Erythroblast (primary cell): ENCODE measurements at regions not wholly inside any gene's neighbourhood (a gene's known extent, or its start where the extent isn't known, plus 50 kb on each side); places are given as distances from the start of the nearest gene placed in this dataset.
"Not testable (repeated sequence)": the region's sequence is repeated elsewhere in the genome, so short reads cannot be mapped to it uniquely, and the experiment has no call there.

Experiments
- DNase-seq, 2 experiments: peaks; one replicate each; lab custom pipeline; 2025; lab: John Stamatoyannopoulos, UW
- GATA1 ChIP-seq: IDR thresholded peaks from 2 replicates; pipeline ENCODE4 v1.6.1; 2011; ENCODE audit warnings: low read depth, mild to moderate bottlenecking, control low read depth, low read length, moderate library complexity
- POLR2A ChIP-seq: IDR thresholded peaks from 2 replicates; pipeline ENCODE4 v1.6.1; 2011; ENCODE audit warnings: mild to moderate bottlenecking, low read length

DNA sequence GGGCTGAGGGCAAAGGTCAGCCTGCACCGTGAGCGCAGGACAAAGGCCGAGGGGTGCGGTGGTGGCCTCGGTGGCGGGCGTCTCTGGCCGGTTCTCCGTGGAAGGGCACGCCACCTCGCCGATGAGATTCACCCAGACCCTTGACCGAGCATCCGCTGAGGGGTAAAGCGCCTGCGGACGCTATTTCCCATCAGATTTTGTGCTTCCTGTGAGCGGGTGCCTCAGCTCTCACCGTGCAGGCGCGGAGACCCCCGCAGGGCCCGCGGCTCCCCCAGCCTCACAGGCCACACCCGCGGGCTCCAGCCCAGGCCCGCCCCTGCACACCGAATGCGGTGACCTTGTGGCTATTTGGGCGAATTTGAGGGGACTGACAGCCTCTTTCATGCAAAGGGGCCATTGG is 348.0 kb downstream of the TEX29 start:
- TF ChIP-seq POLR2A: no peak
- TF ChIP-seq GATA1: no peak
- no peak for DNase-seq

DNA sequence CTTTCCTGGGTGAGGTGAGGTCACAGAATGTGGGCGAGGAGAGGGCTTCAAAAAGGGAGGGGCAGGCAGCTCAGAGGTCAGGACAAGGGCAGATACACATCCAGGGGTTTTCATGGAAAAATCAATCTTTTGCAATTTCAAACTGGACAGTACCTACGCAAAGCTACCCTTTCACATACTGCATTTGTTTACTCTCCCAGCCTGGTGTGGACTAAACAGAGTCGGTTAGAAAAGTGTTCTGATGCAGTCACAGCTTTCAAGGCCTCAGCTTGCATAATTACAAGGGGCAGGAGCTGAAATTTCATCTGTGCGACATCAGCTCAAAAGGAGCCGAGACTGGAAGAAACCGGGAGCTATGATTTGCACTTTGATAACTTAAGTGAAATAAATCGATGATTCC is 351.8 kb downstream of the TEX29 start:
- DNase-seq: not testable (repeated sequence)

DNA sequence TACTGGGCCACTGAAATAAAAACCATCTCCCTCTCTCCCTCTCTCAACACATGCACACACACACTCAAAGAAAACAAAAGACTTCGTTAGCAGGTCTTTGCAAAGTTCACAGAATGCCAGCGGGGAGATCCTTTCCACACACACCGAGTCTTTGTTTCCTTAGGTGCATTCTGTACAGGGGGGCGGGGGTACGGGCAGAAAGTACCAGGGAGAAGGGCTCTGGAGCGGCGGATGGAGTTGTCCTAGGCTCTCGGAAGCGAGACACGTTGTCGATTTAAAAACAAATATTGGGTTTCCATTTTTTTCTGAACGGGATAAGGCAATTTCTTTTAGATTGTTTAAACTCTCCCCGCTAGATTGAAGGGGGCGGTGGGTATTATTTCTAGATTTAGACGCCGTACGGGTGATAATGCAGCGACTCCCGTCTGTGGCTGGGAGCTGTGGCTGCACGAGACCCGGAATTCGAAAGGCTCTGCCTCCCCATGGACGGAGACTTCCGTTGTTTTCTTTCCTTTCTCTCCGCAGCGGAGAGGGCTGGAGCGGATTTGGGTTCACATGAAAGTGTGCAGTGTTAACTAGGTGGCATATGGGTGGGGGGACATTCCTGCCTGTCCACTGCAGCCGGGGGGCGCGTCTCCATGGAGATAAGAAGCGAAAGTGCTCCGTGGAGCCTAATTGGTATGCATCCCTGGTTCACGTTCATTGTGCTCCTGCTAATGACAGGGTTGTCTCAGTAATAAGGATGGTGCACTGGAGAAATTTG is 357.9 kb downstream of the TEX29 start:
- DNase-seq: not testable (repeated sequence)

DNA sequence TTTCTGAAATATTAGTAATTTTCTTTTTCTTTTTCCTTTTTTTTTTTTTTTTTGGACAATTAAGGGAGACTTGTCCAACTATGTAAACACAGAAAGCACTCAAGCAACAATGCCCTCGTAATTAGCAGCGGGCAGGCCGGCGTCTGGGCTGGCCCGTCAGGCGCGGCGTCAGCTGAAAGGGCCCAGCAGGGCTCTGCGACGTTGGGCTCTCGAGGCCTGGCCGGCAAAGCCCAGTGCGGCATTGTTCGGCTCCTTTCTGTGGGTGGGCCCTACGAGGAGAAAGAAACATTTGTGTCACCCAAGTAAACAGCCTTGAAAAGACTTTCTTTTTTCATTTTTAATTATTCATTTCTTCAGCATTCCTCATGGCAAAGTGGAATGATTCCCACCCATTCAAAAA is 359.2 kb downstream of the TEX29 start:
- DNase-seq: not testable (repeated sequence)

DNA sequence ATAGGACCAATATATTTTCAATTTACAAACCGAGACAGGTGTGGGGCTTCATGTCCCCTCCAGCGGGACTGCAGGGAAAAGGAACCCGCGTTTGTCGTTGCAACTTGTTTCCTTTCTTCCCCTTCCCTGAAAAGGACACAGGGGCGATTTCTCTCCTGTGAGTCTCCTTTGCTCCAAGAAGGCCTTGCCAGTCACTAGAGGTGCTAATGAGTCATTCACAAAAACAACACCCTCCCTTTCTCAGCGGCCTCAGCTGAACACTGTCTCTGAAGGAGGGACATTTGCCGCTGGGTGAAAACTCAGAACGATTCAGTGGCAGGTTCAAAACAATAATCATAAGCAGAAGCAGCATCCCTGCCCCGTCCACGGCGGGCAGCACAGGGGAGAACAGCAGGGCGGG is 359.7 kb downstream of the TEX29 start:
- DNase-seq: not testable (repeated sequence)

DNA sequence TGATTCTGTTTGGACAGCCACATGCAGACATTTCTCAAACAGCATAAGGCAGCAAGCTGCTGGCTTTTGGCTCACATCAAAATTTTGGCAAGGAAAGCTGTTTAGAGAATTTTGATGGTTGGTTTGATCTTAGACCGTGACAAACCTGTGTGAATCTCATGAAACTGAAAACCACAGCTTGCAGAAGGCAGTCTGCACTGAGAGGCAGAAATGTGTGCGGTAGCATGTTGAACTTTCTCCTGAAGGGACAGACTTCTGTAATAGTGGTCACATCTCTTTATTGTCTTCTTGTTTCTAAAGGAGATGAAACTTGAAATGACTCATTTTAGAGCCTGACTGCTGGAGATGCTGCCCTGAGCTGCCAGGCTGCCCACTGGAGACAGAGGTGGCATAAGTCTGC is 371.6 kb downstream of the TEX29 start:
- not testable (repeated sequence) for DNase-seq

DNA sequence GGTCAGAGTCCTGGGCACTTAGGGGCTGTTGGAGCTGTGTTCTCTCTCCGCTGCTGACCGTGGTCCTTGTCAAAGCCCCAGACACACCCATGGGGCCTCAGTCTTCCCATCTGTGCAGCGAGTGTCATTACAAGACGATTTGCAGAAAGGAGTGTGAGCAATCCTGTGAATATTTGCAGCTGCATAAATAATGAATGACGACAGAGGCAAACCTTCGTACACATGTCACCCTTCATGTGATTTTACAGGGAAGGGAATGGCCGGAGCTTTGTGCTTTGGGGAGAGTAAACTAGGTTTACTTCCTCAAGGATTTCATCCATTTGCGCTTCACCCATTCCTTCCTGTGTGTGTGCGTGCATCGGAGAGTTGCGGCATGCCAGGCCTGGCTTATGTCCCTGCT is 370.8 kb upstream of the SOX1 start:
- not testable (repeated sequence) for DNase-seq

DNA sequence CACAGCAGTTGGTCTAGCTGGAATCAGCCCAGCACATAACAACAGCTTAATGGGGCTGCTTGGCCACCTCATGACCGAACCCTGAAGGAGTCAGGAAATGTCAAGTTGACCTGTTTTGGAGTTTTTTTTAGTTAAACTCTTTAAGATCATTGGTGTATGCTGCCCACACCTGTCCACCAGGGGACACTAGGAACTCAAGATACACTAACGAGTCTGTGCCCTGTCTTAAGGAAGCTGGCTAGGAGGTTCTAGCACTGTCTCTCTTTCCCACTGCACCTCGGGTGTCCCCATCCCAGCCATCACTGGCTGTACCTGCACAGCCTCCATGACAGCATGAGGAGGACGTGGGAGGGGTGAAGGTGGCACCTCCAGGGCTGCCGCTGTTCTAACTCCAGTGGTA is 364.9 kb upstream of the SOX1 start:
- not testable (repeated sequence) for DNase-seq
